ENCODE measurements at regions not wholly inside any gene's neighbourhood (a gene's known extent, or its start where the extent isn't known, plus 50 kb on each side); places are given as distances from the start of the nearest gene placed in this dataset.

- H3K4me1 ChIP-seq (replicated peaks in 1 of 2): no peaks in the 10 kb centered on the region
- no peak overlapping the region for H3K27ac ChIP-seq
- TF ChIP-seq, protein P1, sequence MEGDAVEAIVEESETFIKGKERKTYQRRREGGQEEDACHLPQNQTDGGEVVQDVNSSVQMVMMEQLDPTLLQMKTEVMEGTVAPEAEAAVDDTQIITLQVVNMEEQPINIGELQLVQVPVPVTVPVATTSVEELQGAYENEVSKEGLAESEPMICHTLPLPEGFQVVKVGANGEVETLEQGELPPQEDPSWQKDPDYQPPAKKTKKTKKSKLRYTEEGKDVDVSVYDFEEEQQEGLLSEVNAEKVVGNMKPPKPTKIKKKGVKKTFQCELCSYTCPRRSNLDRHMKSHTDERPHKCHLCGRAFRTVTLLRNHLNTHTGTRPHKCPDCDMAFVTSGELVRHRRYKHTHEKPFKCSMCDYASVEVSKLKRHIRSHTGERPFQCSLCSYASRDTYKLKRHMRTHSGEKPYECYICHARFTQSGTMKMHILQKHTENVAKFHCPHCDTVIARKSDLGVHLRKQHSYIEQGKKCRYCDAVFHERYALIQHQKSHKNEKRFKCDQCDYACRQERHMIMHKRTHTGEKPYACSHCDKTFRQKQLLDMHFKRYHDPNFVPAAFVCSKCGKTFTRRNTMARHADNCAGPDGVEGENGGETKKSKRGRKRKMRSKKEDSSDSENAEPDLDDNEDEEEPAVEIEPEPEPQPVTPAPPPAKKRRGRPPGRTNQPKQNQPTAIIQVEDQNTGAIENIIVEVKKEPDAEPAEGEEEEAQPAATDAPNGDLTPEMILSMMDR (IDR thresholded peaks at IDR 0.05): no peak
- TF ChIP-seq POLR2A (IDR thresholded peaks at IDR 0.05): no peak
- H3K27me3 ChIP-seq: no peaks in the 10 kb centered on the region
- WGBS, 4 donors: 86 to 90% (median 86%) methylated on average over 2 of the region's 2 CpGs
- no peaks in the 10 kb centered on the region for H3K9me3 ChIP-seq (replicated peaks in 1 of 3)
- intact Hi-C loops (cut with DNase I): no loop called here
- DNase-seq: no peak
- no peak overlapping the region for H3K4me3 ChIP-seq
- H3K36me3 ChIP-seq (replicated peaks in 1 of 2): no peaks in the 10 kb centered on the region
Measured at GRCh38 chr16:48950184-48950583, 331.5 kb downstream of the CBLN1 start.

GRCh38 chr16:48949636-48950035 lies 332.0 kb downstream of the CBLN1 start:
- no peaks in the 10 kb centered on the region for H3K9me3 ChIP-seq (replicated peaks in 1 of 3)
- WGBS, 4 donors: 66 to 83% (median 74%) methylated on average over 2 of the region's 2 CpGs
- H3K4me3 ChIP-seq: no peak overlapping the region
- TF ChIP-seq, protein P1 (IDR thresholded peaks at IDR 0.05): no peak
- TF ChIP-seq POLR2A (IDR thresholded peaks at IDR 0.05): no peak
- H3K36me3 ChIP-seq (replicated peaks in 1 of 2): no peaks in the 10 kb centered on the region
- H3K4me1 ChIP-seq (replicated peaks in 1 of 2): no peaks in the 10 kb centered on the region
- intact Hi-C loops (cut with DNase I): no loop called here
- DNase-seq: no peak
- no peak overlapping the region for H3K27ac ChIP-seq
- H3K27me3 ChIP-seq: no peaks in the 10 kb centered on the region

DNA sequence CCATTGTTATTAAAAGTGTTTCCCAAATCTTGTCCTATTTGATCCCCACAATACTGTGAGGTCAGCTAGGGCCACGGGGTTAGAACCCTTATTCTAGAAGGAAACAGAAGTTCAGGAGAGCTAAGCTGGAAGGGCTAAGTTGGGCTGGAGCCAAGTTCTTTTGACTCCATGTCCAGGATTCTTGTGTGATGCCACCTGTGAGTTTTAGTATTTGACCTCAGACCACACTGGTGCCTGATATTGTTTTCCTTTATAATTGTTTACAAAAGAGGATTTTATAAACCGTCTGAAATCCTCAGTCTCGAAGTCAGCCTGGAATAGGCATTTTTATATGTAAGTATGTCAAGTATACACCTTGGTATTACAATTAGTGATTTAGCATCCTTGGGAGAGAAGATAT lies 332.7 kb downstream of the CBLN1 start:
- intact Hi-C loops (cut with DNase I): no loop called here
- no peak for DNase-seq
- H3K4me1 ChIP-seq (replicated peaks in 1 of 2): no peaks in the 10 kb centered on the region

DNA sequence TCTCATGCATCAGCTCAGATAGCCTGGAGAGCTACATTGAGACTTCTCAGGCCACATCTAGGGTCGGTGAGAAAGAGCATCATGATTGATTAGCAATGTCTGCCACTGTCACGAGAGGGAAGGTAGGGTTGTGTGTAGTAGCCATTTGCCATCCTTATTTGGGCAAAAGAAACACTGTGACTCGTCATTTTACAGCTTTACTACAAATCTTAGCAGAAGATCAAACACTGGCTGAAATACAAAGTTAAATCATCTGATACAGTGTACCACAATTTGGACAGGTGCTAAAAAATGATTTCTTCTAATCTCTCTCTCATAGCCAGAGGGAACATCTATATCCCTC lies 334.3 kb downstream of the CBLN1 start:
- H3K36me3 ChIP-seq (replicated peaks in 1 of 2): no peaks in the 10 kb centered on the region
- intact Hi-C loops (cut with DNase I): no loop called here
- no peaks in the 10 kb centered on the region for H3K9me3 ChIP-seq (replicated peaks in 1 of 3)
- no peak for DNase-seq
- TF ChIP-seq, protein P1 (IDR thresholded peaks at IDR 0.05): no peak
- no peak for TF ChIP-seq POLR2A (IDR thresholded peaks at IDR 0.05)
- H3K27me3 ChIP-seq: no peaks in the 10 kb centered on the region
- no peaks in the 10 kb centered on the region for H3K4me1 ChIP-seq (replicated peaks in 1 of 2)
- 26 to 36% (median 30%) methylated on average over 3 of the region's 3 CpGs for WGBS, 4 donors
- no peak overlapping the region for H3K4me3 ChIP-seq
- no peak overlapping the region for H3K27ac ChIP-seq

More for the DNA sequence above, 332.7 kb downstream of the CBLN1 start:
- Histone ChIP-seq H3K27me3 (no peaks in the 10 kb centered on the region), H3K36me3 (replicated peaks in 1 of 2) (no peaks in the 10 kb centered on the region), H3K4me3 (no peak overlapping the region), H3K9me3 (replicated peaks in 1 of 3) (no peaks in the 10 kb centered on the region), H3K27ac (no peak overlapping the region)
- WGBS, 4 donors: 67 to 76% (median 74%) methylated on average over 3 of the region's 3 CpGs
- TF ChIP-seq, protein P1 (IDR thresholded peaks at IDR 0.05): no peak
- no peak for TF ChIP-seq POLR2A (IDR thresholded peaks at IDR 0.05)
